ENCODE measurements at regions not wholly inside any gene's neighbourhood (a gene's known extent, or its start where the extent isn't known, plus 50 kb on each side); places are given as distances from the start of the nearest gene placed in this dataset.

- no peak overlapping the region for H3K4me3 ChIP-seq (ENCODE audit: insufficient read depth, low read length, poor library complexity, severe bottlenecking)
- no peaks in the 10 kb centered on the region for H4K20me1 ChIP-seq (ENCODE audit: low read depth, low read length)
- H2AFZ ChIP-seq (ENCODE audit: low read depth, low read length, severe bottlenecking): no peak overlapping the region
- no peak overlapping the region for H3K9ac ChIP-seq (ENCODE audit: low read length)
- no peaks in the 10 kb centered on the region for H3K9me3 ChIP-seq (ENCODE audit: insufficient read depth, low read length)
- no peak for TF ChIP-seq EZH2phosphoT487 (conservative IDR thresholded peaks at IDR 0.05; ENCODE audit: low read length)
- no peak for TF ChIP-seq CTCF (IDR thresholded peaks at IDR 0.05; ENCODE audit: insufficient read depth, low read length, poor library complexity, severe bottlenecking)
- H3K36me3 ChIP-seq (ENCODE audit: low read length): no peaks in the 10 kb centered on the region
- H3F3A ChIP-seq (ENCODE audit: insufficient read depth): no peaks in the 10 kb centered on the region
- no peaks in the 10 kb centered on the region for H3K79me2 ChIP-seq (ENCODE audit: insufficient read depth, low read length)
- no peak overlapping the region for H3K27ac ChIP-seq (ENCODE audit: low read depth, low read length)
- H3K9me2 ChIP-seq (replicated peaks; ENCODE audit: insufficient read depth, low read length): no peaks in the 10 kb centered on the region
- no peaks in the 10 kb centered on the region for H3K27me3 ChIP-seq (ENCODE audit: low read length)
- no peak overlapping the region for H3K4me2 ChIP-seq (ENCODE audit: low read depth, low read length, poor library complexity, severe bottlenecking)
Observed at GRCh38 chr4:184550476-184550875, 76.1 kb upstream of the IRF2 start.

- Histone ChIP-seq H3K27me3 (ENCODE audit: low read length) (no peaks in the 10 kb centered on the region), H3K9me2 (replicated peaks; ENCODE audit: insufficient read depth, low read length) (no peaks in the 10 kb centered on the region), H4K20me1 (ENCODE audit: low read depth, low read length) (no peaks in the 10 kb centered on the region), H3K27ac (ENCODE audit: low read depth, low read length) (no peak overlapping the region), H3K79me2 (ENCODE audit: insufficient read depth, low read length) (no peaks in the 10 kb centered on the region), H3K4me2 (ENCODE audit: low read depth, low read length, poor library complexity, severe bottlenecking) (no peak overlapping the region), H3K36me3 (ENCODE audit: low read length) (no peaks in the 10 kb centered on the region), H3F3A (ENCODE audit: insufficient read depth) (no peaks in the 10 kb centered on the region), H3K9ac (ENCODE audit: low read length) (no peak overlapping the region), H3K9me3 (ENCODE audit: insufficient read depth, low read length) (no peaks in the 10 kb centered on the region), H2AFZ (ENCODE audit: low read depth, low read length, severe bottlenecking) (no peak overlapping the region), H3K4me3 (ENCODE audit: insufficient read depth, low read length, poor library complexity, severe bottlenecking) (no peak overlapping the region)
- no peak for TF ChIP-seq CTCF (IDR thresholded peaks at IDR 0.05; ENCODE audit: insufficient read depth, low read length, poor library complexity, severe bottlenecking)
- no peak for TF ChIP-seq EZH2phosphoT487 (conservative IDR thresholded peaks at IDR 0.05; ENCODE audit: low read length)
Observed at GRCh38 chr4:184548648-184549341, 74.4 kb upstream of the IRF2 start.

DNA sequence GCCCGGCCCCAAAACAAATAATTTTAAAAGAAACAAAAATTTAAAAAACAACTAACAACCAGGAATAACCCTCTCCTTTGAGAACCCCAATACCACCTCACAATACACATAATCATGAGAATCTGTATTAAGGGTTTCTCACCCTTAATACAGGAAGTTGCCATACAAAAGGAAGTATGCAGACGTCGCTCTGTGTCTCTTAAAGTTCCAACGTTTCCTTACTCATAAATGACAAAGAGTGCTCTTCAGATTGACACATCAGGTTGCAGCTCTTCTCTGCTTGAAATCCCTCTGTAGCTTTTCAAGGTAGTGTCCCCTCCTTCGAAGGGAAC lies 73.9 kb upstream of the IRF2 start:
- Histone ChIP-seq H3F3A (ENCODE audit: insufficient read depth) (no peaks in the 10 kb centered on the region), H3K9ac (ENCODE audit: low read length) (no peak overlapping the region), H3K27me3 (ENCODE audit: low read length) (no peaks in the 10 kb centered on the region), H3K36me3 (ENCODE audit: low read length) (no peaks in the 10 kb centered on the region), H3K79me2 (ENCODE audit: insufficient read depth, low read length) (no peaks in the 10 kb centered on the region), H2AFZ (ENCODE audit: low read depth, low read length, severe bottlenecking) (no peak overlapping the region), H3K9me2 (replicated peaks; ENCODE audit: insufficient read depth, low read length) (no peaks in the 10 kb centered on the region), H3K4me3 (ENCODE audit: insufficient read depth, low read length, poor library complexity, severe bottlenecking) (no peak overlapping the region), H3K4me2 (ENCODE audit: low read depth, low read length, poor library complexity, severe bottlenecking) (no peak overlapping the region), H3K27ac (ENCODE audit: low read depth, low read length) (no peak overlapping the region), H4K20me1 (ENCODE audit: low read depth, low read length) (no peaks in the 10 kb centered on the region), H3K9me3 (ENCODE audit: insufficient read depth, low read length) (no peaks in the 10 kb centered on the region)
- TF ChIP-seq CTCF (IDR thresholded peaks at IDR 0.05; ENCODE audit: insufficient read depth, low read length, poor library complexity, severe bottlenecking) (no peak), EZH2phosphoT487 (conservative IDR thresholded peaks at IDR 0.05; ENCODE audit: low read length) (no peak)

Data from SU-DHL-6 (cell line).